IPS-18c (cell line): ENCODE measurements at regions not wholly inside any gene's neighbourhood (a gene's known extent, or its start where the extent isn't known, plus 50 kb on each side); places are given as distances from the start of the nearest gene placed in this dataset.
A peak's percentile ranks its signal among the peaks of the same experiment; 100 is the strongest.

Experiments used
- H3K4me3 ChIP-seq: 2 replicates; pipeline ENCODE4 v1.7.0; 2013; ENCODE audit warnings: low read depth, mild to moderate bottlenecking, low read length, moderate library complexity; ENCODE audit not compliant: insufficient read depth
- H3K9me3 ChIP-seq: one replicate; pipeline ENCODE4 v1.6.1; 2013; ENCODE audit warnings: mild to moderate bottlenecking, low read length, moderate library complexity; ENCODE audit not compliant: control insufficient read depth, insufficient read depth

DNA sequence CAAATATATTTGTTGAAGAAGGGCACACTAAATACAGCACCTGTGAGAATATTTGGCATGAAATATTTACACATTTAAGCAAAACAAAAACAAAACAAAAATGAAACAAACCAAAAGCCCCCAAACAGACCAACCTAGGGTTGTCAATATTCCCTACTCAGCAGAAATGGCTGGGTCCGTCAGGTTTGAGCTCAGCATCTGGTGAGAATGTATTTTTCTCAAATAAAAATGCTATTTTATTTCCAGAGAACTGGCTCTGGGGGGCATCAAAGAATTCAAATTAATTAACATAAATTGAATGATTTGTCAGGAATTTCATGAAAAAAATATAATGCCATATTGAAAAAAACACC is 142.8 kb upstream of the COL5A1 start:
- Histone ChIP-seq H3K9me3 (peaks cover 6% of the 10 kb centered on the region), H3K4me3 (no peak overlapping the region)

DNA sequence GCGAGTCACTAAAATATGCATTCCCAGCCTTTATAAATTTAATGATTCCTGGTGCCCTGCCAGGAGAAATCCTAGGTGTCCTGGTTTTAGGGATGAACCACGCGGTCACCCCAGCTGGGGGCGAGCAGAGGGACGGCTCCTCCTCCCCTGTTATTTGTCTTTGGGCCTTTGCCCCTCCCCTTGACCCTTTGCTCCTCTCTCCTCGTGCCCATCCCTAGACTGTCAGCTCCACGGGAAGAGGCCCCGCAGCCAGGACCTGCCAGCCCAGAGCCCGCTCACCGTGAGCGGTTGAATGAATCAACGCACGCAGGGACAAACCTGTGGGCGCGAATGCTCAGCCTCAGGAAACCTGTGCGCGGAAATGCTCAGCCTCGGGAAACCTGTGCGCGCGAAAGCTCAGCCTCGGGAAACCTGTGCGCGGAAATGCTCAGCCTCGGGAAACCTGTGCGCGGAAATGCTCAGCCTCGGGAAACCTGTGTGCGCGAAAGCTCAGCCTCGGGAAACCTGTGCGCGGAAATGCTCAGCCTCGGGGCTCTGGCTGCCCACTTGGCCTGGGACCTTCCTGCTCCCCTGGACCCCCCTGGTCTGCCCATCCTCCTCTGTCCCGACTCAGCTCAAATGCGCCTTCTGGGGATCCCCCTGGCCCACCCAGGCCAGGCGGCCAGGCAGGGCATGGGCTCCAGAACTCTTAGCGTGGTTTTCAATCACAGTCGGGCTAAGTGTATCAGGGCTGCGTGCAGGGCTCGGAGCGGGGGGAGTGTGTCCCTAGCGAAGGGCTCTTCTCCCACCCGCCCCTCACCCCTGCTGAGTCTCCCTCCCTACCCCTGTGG is 140.5 kb upstream of the COL5A1 start:
- H3K9me3 ChIP-seq: peaks cover 6% of the 10 kb centered on the region
- peak overlapping the region; percentile 28; the same call in 1 of the 2 replicates for H3K4me3 ChIP-seq

DNA sequence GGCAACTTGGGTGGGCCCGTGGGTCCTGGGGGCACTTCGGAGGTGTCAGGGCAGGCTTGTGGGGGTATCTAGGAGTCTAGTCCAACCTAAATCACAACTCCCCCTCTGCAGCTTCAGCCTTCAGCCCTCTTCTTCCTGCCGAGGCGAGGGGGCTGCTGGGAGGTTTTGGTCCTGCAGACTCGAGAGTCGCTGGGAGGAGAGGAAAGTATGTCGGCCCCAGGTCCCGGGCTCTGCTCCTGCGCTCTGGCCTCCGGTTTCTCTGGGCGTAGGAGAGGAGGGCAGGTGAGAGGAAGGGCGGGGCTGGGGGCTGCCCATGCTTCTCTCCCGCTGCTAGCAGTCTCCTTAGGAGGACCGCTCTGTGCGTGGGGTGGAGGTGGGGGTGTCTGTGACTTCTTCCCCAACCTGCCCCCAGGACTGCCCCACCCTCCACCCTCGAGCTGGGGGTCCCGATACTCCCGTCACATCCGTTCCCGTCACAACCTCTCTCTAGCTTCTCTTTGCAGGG is 139.8 kb upstream of the COL5A1 start:
- Histone ChIP-seq H3K9me3 (peaks cover 6% of the 10 kb centered on the region), H3K4me3 (no peak overlapping the region)

DNA sequence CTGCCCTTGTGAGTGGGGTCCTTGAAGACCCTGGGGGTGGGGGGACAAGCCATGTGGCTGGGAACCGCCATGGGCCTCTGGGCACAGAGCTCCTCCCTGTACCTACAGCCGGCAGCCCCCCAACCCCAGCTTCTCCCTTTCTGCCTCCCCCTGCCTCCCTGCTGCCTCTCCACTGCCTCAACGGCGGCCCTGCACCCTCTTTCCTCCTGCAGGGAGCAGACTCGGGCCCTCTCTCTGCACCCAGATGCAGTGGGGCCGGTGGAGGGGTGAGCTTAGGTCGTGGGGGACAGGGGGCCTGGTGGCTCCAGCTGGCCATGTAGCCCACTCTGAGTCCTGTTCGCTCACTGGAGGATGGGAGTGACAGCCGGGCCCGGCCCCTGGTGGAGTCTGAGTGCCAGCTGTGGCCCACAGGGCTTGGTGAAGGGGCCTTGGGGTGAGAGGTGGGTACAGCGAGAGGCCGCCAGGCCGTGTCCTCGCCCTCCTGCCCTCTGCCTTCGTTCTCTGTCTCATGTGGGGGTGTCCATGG is 139.3 kb upstream of the COL5A1 start:
- no peak overlapping the region for H3K4me3 ChIP-seq
- H3K9me3 ChIP-seq: peaks cover 6% of the 10 kb centered on the region

DNA sequence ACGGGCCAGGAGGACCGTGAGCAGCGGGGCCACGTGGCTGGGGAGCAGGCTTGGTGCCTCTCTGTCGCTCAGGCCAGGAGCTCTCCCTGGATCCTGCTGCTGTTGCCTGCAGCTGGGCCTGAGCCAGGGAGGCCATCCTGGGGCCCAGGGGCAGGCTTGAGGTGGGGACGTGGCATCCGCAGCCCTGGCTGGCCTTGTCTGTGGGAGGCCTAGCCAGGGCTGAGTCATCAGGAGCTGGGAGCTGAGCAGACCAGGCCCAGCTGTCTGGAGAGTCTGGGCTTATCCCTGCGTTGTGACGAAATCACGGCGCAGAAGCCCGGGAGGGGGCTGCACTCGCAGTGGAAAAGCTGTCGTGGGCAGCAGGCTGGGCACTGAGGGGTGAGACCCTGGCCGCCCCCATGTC is 138.8 kb upstream of the COL5A1 start:
- Histone ChIP-seq H3K9me3 (peaks cover 6% of the 10 kb centered on the region), H3K4me3 (no peak overlapping the region)

DNA sequence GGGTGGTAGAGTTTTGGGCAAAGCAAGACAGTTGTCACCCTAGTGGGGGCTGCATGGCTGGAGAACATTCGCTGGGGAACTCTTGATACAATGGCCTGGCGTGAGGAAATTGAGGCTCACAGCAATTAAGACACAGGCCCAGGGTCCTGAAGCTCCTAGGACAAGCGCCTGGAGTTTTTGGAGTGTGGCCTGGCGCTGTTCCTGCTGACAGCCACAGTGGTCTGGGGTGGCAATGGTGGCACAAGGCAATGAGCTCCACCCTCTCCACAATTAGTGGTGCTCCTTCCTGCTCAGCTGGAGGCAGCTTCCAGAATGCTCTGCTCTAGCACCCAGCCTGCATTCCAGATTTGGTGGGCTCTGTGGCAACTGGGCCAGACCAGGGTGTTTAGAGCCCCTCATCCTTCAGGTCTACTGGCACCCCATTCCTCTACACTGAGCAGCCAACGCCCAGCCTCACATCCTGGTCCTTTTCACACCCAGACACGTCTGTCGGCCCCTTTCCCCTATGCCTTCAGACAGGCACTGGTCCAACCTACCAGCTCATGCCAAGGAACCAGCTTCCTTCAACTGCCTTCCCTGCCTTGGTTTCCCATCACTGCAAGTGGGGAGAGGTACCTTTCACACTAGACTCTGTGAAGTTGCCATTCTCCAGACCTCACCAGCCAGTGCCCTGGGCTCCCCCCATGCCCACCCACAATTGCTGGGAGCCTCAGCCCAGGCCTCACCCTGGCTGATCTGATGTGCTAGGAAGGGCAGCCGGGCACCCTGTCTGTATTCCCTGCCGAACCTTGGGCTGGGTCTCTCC is 138.1 kb upstream of the COL5A1 start:
- Histone ChIP-seq H3K9me3 (peaks cover 6% of the 10 kb centered on the region), H3K4me3 (no peak overlapping the region)

DNA sequence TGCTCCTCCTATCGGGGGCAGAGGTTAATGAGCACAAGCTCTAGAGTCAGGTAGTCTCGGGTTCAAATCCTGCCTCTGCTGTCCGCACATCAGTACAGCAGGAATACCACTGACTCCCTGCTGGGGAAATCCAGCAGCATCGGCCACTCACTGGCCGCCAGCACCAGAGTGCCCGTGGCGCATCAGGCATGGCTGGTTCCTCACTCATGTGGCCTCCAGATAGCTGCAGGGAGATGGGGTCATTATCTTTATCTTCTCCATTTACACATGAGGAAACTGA is 137.6 kb upstream of the COL5A1 start:
- Histone ChIP-seq H3K9me3 (peaks cover 6% of the 10 kb centered on the region), H3K4me3 (no peak overlapping the region)

DNA sequence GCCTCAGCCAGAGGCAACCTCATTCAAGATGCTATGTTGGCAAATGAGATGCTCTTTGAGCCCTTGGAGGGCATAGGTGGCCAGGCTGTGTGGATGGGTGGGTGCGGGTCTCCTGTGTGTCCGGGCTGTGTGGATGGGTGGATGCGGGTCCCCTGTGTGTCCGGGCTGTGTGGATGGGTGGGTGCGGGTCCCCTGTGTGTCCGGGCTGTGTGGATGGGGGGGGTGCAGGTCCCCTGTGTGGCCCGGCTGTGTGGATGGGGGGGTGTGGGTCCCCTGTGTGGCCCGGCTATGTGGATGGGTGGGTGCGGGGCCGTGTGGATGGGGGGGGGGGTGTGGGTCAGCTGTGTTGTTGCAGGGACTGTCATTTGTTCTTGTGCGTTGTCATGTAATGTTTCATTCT is 136.6 kb upstream of the COL5A1 start:
- Histone ChIP-seq H3K4me3 (no peak overlapping the region), H3K9me3 (peaks cover 6% of the 10 kb centered on the region)

DNA sequence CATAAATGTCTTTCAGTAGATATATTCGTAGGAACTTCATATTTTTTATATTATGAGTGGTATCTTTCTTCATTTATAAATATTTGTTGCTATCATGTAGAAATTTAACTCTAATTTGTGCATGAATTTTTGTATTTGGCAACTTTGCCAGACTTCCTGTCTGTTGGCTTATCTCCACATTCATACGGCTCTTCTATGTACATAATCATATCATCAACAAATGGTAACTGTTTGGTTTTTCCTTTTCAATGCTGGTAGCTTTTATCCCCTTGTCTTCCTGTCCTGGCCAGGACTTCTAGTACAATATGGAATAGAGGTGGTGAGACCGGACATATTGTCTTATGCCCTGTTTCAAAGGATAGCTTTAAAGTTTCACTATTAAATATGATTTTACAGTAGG is 132.3 kb upstream of the COL5A1 start:
- H3K4me3 ChIP-seq: no peak overlapping the region
- H3K9me3 ChIP-seq: no peaks in the 10 kb centered on the region

DNA sequence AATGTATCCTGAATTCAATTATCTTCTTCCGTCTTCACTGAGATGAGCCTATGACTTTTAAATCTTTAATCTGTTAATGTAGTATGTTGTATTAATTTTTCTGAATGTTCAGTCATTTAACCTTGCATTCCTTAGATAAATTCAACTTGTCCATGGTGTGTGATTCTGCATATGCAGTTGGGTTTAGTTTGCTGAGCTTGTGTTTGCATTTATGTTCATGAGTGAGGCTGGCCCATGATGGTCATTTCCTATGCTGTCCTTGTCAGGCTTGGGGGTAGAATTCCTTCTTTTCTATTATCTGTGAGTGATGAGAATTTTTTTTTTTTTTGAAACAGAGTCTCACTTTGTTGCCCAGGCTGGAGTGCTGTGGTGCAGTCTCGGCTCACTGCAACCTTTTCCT is 131.8 kb upstream of the COL5A1 start:
- Histone ChIP-seq H3K9me3 (no peaks in the 10 kb centered on the region), H3K4me3 (no peak overlapping the region)

DNA sequence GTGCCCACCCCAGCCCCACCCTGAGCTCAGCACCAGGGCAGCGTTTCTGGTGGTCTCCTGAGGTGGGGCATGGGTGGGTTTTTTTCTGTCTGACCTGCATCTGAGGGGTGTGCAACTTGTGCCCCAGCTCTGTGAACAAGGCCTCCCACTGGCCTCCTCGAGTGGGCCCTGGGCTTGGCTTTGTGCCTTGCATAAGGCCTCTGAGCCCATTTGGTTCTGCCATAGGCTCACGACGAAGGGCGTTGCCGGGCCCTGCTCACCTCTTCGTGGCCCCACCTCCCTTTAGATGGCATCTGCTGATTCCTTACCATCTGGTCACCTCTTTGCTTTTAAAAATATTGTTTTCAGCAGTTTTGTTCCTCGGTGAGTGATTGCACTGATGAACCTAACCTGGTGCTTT is 127.1 kb upstream of the COL5A1 start:
- H3K4me3 ChIP-seq: no peak overlapping the region
- no peaks in the 10 kb centered on the region for H3K9me3 ChIP-seq

DNA sequence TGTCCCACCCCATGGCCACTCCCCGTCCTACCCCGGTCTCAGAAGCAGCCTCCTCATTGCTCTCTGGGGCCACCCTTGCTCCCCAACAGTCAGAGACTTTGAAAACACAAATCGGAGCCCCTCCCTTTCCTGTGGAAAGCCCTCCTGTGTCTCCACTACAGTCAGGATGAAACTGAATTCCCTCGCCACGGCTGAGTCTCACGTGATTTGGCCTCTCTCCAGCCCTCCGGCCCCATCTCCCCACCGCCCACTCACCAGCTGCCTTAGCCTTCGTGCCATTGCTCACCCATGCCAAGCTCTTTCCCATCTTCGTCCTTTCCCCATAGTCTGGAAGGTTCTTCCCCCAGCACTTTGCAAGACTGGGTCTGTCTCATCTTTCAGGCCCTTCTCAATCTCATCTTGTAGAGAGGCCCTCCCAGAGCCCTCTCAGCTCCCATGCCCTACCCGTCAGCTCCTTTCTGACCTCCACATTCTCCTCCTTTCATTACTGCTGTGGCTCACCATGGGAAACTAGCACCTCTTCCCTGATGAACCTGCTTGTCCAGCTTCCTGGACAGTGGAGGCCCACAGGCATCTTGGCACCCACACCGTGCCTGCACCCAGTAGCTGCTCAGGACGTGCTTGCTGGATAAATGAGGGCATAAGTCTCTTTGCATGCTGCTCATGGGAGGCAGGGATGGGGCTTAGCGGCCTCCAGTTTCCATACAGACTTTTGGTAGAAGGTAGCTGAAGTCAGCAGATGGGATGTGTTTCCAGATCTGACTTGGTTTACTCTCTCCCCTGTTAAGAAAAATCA is 126.4 kb upstream of the COL5A1 start:
- no peaks in the 10 kb centered on the region for H3K9me3 ChIP-seq
- no peak overlapping the region for H3K4me3 ChIP-seq

DNA sequence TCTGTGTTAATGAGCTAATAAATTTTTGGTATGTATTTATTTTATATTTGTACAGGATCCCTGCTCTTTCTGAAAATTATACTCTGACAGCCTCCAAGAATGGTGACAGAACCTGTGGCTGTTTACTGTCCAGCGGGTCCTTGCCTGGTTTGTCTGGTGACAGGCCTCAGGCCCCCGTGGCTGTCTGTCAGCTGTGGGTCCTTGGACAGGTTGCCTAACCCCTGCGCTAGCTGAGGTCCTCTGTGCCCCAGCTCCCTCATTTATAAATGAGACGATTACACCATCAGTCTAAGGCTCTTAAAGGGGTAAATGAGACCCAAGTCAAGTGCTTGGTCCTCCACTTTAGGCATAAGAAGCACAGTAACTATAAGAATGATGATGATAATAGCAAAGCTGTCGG is 125.1 kb upstream of the COL5A1 start:
- H3K4me3 ChIP-seq: no peak overlapping the region
- H3K9me3 ChIP-seq: no peaks in the 10 kb centered on the region

DNA sequence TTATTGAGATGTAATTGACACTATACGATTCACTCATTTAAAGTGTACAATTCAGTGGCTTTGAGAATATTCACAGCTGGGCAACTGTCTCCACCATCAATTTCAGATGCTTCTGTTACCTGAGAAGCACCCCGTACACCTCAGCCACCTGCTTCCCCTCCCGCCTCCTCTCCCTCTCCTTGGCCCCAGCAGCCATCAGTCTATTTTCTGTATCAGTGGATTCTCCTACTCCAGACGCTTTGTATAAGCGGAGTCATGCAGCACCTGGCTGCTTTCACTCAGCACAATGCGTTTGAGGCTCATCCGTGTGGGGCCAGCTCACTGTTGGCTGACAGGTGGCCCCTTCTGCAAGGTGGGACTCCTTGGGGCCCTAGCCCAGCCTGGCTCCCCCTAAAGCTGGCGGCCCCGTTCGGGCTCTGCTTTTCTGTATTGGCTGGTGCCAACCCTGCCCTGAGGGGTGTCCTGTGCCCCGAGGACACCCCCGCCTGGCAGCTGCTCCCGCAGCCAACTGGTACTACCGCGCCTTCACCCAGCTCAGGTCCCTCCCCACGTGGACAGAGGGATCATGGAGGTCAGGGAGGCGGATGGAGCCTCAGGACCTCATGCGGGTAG is 124.4 kb upstream of the COL5A1 start:
- Histone ChIP-seq H3K4me3 (no peak overlapping the region), H3K9me3 (no peaks in the 10 kb centered on the region)

DNA sequence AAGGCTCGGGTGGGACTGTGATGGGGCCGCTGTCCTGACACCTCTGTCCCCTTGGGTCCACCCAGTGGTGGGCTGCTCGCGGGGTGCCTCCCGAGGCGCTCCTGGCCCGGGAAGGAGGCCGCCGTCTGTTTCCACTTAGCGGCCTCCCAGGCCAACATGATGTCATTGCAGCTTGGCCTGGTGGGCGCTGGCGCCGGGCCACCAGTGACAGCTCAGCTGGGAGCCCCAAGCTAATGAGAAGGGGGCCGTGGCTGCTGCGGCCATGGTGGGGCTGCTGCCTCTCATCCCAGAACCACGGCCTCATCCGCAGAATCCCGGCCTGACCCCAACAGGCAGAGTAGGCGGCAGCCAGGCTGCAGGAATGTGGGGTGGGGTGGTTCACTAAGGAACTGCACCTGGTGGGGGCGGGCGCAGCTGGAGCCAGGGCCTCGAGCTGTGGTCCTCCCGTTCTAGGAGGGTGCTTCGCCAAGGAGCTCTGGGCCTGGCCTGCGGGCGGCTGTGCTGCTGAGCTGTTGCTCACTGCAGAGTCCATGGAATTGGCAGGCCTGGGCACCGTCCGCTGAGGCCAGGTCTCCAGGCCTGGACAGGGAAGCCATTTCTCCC is 123.5 kb upstream of the COL5A1 start:
- no peak overlapping the region for H3K4me3 ChIP-seq
- no peaks in the 10 kb centered on the region for H3K9me3 ChIP-seq

DNA sequence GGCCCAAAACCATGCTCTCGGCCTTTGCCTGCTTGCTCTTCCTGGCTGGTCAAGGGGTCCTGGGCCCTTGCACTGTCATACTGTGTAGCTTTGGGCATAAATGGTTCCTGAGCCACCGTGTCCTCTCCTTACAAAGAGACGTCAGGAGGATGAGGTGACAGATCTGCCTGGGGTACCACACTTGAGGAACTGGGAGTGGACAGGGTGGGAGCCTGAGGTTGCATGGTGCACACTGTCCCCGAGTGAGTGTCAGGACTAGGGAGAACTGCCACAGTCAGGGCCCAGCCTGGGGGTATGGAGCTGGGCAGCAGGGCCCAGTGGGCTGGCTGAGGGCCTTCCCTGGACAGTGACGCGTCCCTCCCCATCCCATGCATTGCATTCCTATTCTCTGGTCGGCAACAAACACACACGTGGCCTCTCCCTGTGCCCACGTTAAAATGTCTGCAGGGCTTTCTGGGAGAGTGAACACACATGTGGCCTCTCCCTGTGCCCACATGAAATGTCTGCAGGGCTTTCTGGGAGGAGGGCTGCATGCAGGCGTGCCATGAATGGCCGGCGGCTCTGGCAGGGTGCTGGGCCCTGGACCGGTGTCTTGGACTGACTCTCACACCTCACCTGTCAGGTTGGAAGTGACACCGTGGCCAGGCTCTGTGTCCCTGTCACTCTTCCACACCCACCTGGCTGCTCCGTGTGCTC is 122.1 kb upstream of the COL5A1 start:
- no peak overlapping the region for H3K4me3 ChIP-seq
- H3K9me3 ChIP-seq: no peaks in the 10 kb centered on the region
